SIG-M5 treated with dmso at 0.1 percent for 504 hours (cell line): ENCODE measurements at regions not wholly inside any gene's neighbourhood (a gene's known extent, or its start where the extent isn't known, plus 50 kb on each side); places are given as distances from the start of the nearest gene placed in this dataset.

Experiments
- DNase-seq: peaks from one replicate; lab custom pipeline; 2025; ENCODE audit not compliant: unreplicated experiment; lab: John Stamatoyannopoulos, UW

- no peak for DNase-seq
These were observed 214.9 kb downstream of the GPAM start for GRCh38 chr10:111968647-111969046.

GRCh38 chr10:111970111-111970510 is 213.5 kb downstream of the GPAM start:
- DNase-seq = no peak

DNA sequence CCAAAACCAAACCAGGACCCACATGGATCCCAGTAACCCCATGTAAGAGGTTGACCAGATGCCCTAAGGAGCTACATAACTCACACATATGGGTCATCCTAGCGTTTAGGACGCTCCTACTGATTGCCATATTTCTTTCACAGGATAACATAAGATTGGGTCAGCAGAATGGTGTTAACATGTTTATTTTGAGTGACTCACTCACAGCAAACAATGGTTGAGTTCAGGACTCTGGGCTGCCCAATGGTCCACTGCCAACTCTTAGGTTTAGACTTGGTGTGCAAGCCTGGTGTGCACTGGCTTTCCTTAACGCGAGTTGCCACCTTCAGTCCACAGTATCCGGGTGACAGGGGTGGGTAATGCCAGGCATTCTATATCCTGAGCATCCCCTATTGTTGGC is 211.5 kb downstream of the GPAM start:
- DNase-seq = no peak

- DNase-seq = no peak
These were observed 210.3 kb downstream of the GPAM start for GRCh38 chr10:111973306-111973705.

- no peak for DNase-seq
These were observed 209.7 kb downstream of the GPAM start for GRCh38 chr10:111973826-111974225.

DNA sequence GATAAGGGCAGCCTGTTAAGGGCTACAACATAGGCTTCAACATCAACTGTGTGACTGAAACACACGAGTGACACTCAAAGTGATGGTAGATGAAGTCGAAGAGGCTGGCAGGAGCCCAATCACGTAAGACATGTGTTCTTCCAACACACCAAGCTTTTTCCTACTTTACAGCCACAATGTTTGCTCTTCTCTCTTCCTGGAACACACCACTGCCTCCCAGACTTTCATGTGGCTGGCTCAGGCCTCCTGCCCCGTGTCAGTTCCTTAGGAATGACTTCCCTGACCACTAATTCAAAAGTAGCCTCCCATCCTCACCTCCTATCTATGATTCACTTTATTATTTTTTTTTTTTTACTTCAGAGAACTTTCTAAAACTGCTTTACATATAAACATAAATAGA is 209.2 kb downstream of the GPAM start:
- DNase-seq = no peak

DNA sequence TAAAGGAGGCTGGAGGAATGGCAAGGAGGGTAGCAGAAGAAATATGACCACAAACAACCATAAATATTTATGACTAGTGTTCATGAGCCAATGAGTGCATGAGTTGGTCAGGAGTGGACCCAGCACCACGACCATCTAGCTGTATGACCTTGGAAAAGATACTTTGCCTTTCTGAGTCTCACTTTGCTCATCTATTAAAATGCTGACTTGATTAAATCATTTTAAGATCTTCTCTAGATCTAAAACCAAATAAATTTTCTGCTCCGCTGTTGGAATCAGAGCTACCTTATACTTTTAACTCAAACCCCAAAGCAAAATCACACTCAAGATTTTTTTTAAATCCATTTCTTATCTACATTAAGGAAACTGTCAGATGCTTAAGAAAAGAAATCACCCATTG is 207.0 kb downstream of the GPAM start:
- no peak for DNase-seq

DNA sequence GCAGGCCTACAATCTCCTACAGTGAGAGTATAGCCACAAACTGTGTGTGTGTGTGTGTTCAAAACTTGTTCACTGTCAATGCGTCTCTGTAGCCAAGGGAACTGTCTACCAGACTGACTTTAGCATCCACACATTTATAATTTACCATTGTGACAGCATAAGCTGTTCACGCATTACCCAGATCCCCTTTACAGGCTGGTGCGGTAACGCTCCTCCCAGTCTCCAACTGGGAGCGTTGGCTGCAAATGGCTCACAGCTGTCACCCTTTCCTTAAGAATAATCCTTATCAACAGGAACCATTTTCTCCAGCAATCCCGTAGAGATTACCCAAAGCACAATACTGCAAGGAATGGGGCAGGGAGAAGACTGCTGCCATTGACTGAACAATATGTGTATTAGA is 199.5 kb downstream of the GPAM start:
- DNase-seq = no peak

DNA sequence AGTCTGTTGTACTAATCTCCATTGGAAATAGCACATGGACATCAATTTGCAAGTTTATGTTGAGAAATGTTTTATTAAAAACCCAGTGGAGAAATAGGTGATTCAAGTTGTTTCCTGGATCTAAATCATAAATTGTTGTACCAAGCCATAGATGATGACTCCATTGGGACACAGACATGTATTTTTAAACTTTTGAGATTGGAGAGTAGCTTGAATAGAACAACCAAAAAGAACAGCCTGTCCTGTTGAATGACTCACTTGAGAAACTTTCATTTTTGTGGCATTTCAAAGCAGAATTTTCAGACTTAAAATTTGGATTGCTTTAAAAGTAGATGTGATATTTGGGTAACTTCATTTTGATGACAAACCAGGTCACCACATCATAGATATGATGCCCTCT is 197.5 kb downstream of the GPAM start:
- DNase-seq = no peak

DNA sequence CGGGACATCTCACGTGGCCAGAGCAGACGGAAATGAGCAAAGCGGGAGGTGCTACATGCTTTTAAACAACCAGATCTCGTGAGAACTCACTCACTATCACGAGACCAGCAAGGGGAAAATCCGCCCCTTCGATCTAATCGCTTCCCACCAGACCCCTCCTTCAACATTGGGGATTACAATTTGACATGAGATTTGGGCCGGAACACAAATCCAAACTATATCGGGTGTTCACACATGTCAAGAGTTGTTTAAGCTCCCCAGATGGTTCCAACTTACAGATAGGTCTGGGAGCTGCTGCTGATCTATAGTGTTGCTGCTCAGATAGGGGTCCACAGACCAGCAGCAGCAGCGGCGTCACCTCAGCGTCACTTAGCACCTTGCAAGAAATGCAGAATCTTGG is 194.9 kb downstream of the GPAM start:
- no peak for DNase-seq

GRCh38 chr10:111989136-111989911 is 194.2 kb downstream of the GPAM start:
- DNase-seq = no peak

DNA sequence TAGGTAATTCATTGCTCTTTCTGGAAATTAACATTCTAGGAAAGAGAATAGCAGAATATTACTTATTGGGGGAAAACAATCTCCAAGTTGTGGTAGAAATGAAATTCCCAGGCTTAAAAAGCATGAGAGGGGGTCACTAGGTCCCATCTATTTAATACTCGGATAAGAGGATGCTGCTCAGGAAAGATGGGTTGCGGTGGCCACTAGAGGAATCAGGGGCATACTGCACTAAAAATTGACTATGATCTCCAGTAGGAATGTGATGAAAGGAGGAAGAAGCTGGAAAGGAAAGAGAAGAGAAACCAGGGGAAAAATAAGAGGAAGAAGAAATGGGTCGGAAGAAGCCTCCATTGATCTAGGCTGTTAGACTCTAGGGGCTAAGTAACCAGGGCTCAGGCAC is 192.8 kb downstream of the GPAM start:
- DNase-seq = no peak

- DNase-seq = no peak
These were observed 190.2 kb downstream of the GPAM start for GRCh38 chr10:111993321-111993720.

DNA sequence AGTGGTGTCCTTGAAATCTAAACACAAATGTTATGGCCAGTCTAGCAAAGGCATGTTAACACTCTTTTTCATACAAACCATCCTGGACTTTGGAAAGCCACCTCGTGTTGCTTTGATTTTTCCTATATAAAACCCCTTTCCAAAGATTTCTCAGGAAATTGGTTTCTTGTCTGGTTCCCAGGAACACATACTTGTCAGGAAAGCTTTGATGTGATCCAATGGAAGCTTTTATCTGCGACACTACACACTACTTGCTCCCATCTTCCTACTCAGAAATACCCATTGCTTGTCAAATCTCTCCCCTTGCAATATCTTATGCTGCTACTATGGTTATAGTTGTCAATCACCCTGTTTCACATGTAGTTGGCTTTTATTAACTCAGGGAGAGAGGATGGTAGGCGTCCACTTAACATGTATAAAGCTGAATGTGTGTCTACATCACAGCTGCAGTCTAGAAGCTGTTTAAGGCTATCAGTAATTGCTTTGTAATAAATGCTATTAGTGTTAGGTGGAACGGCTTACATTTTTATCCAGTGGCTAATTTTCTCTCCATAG is 189.6 kb downstream of the GPAM start:
- DNase-seq = no peak

- no peak for DNase-seq
These were observed 187.5 kb downstream of the GPAM start for GRCh38 chr10:111996103-111996502.

GRCh38 chr10:111998728-111999127 is 184.8 kb downstream of the GPAM start:
- no peak for DNase-seq

- no peak for DNase-seq
These were observed 184.2 kb downstream of the GPAM start for GRCh38 chr10:111999205-111999914.

DNA sequence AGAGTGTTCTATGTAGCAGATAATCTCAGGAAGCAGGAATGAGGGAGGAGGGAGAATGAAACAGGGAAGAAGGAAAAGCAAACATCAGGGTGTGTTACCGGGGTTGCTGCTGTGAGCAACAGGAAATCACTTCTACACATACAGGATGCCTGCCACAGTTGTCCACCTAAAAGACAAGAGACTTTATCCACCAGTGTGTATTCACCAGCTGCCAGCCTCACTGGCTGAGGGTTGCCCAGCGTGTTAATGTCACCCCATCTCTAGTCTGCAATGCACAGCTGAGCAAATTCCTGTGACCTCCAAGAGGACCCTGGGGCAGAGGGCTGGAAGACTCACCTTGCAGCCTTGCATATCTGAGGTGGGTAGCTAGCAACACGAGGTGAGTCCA is 183.7 kb downstream of the GPAM start:
- no peak for DNase-seq

GRCh38 chr10:112000466-112000865 is 183.1 kb downstream of the GPAM start:
- no peak for DNase-seq

DNA sequence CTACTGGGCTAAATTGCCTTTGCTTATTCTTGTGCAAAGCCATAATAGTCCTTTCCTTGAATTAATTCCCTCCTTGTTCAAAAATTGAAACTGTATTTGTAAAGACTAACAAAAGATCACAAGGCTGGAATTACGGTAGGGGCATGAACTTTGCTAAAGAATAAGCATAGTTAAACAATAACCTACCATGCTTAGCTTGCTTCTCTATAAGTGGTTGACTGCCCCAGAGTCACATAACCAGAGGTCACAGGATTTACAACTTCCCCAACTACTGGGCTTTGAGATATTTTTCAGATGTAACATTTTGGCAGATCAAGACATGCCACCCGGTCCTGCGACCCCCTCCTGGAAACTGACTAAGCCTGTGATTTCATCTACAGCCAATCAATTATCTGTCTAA is 181.4 kb downstream of the GPAM start:
- DNase-seq = no peak

- no peak for DNase-seq
These were observed 179.5 kb downstream of the GPAM start for GRCh38 chr10:112004075-112004474.

DNA sequence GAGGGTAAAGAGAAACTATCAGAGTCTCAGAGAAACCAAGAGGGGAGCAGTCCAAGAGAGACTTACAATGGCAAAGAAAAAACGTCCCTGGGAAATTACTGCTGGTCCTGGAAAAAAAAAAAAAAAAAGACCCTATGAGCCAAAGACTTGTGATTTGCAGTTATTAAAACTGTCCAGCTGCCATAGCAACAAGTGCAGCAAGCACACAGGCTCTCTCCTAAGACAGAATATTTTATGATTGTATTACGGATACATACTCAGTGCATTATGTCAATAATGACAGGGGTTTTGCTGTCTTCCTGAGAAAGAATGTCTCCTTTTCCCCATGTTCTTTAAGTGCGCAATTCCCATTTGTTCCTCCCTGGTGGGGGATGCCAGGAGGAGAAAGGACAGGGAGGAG is 178.5 kb downstream of the GPAM start:
- DNase-seq = no peak
